Mesendoderm (in vitro differentiated cells): ENCODE measurements at regions not wholly inside any gene's neighbourhood (a gene's known extent, or its start where the extent isn't known, plus 50 kb on each side); places are given as distances from the start of the nearest gene placed in this dataset.

Source experiments
- DNase-seq: peaks from one replicate; pipeline ENCODE4 v3.0.0; 2013
- H2AK5ac ChIP-seq: 2 replicates; pipeline ENCODE4 v1.6.1; 2013; ENCODE audit warnings: low read length, inconsistent platforms
- H2BK120ac ChIP-seq: 2 replicates; pipeline ENCODE4 v1.6.1; 2013; ENCODE audit warnings: low read depth, mild to moderate bottlenecking, low read length, moderate library complexity, mixed read lengths
- H2BK15ac ChIP-seq: replicated peaks from 2 replicates; pipeline ENCODE4 v1.6.1; 2013; ENCODE audit warnings: low read depth, mild to moderate bottlenecking, moderate library complexity
- H2BK5ac ChIP-seq: 2 replicates; pipeline ENCODE4 v1.6.1; 2013; ENCODE audit warnings: low read length, inconsistent platforms
- H3K18ac ChIP-seq: 2 replicates; pipeline ENCODE4 v1.6.1; 2013; ENCODE audit warnings: mild to moderate bottlenecking, low read length, mixed read lengths
- H3K23ac ChIP-seq: one replicate; pipeline ENCODE4 v1.6.1; 2013; ENCODE audit warnings: low read length
- H3K27ac ChIP-seq: 2 replicates; pipeline ENCODE4 v1.5.1; 2013; ENCODE audit warnings: low read depth, mild to moderate bottlenecking, inconsistent platforms, low read length, moderate library complexity
- H3K27me3 ChIP-seq: 2 replicates; pipeline ENCODE4 v1.6.1; 2013; ENCODE audit warnings: low read length, control low read depth, mild to moderate bottlenecking, inconsistent platforms; ENCODE audit not compliant: insufficient read depth, poor library complexity
- H3K36me3 ChIP-seq: 2 replicates; pipeline ENCODE4 v1.6.1; 2013; ENCODE audit warnings: low read length, inconsistent platforms; ENCODE audit not compliant: control insufficient read depth, insufficient read depth
- H3K4ac ChIP-seq: one replicate; pipeline ENCODE4 v1.6.1; 2013; ENCODE audit warnings: low read depth, mild to moderate bottlenecking, low read length, moderate library complexity
- H3K4me1 ChIP-seq: 2 replicates; pipeline ENCODE4 v1.6.1; 2013; ENCODE audit warnings: low read depth, low read length, inconsistent platforms; ENCODE audit not compliant: control insufficient read depth
- H3K4me2 ChIP-seq: 2 replicates; pipeline ENCODE4 v1.6.1; 2013; ENCODE audit warnings: low read length
- H3K4me3 ChIP-seq: 2 replicates; pipeline ENCODE4 v1.5.1; 2013; ENCODE audit warnings: mild to moderate bottlenecking, low read length
- H3K56ac ChIP-seq: one replicate; pipeline ENCODE4 v1.6.1; 2013; ENCODE audit warnings: low read length
- H3K79me1 ChIP-seq: 2 replicates; pipeline ENCODE4 v1.6.1; 2013; ENCODE audit warnings: low read length, inconsistent platforms
- H3K79me2 ChIP-seq: 2 replicates; pipeline ENCODE4 v1.6.1; 2013; ENCODE audit warnings: mild to moderate bottlenecking, low read length; ENCODE audit not compliant: control insufficient read depth, insufficient read depth
- H3K9ac ChIP-seq: 2 replicates; pipeline ENCODE4 v1.6.1; 2013; ENCODE audit warnings: low read length, inconsistent platforms
- H4K5ac ChIP-seq: one replicate; pipeline ENCODE4 v1.6.1; 2013; ENCODE audit warnings: low read length
- H4K8ac ChIP-seq: one replicate; pipeline ENCODE4 v1.6.1; 2013; ENCODE audit warnings: low read depth, mild to moderate bottlenecking, control low read depth, low read length, moderate library complexity
- WGBS: extraction: QIAGEN DNeasy Blood & Tissue Kit; methylation state at CpG from one replicate; pipeline ENCODE4 v1.1.7; 2013; ENCODE audit warnings: low lambda C conversion rate, missing lambda C conversion rate; ENCODE audit not compliant: insufficient coverage; ENCODE audit errors: extremely low coverage; 5-methylcytosine and 5-hydroxymethylcytosine counted together

- Histone ChIP-seq H3K4me1 (peaks cover 8% of the 10 kb centered on the region), H3K27ac (no peak overlapping the region), H3K4ac (no peak overlapping the region), H3K9ac (no peak overlapping the region), H4K5ac (no peak overlapping the region), H3K56ac (no peak overlapping the region), H2BK5ac (no peak overlapping the region), H3K23ac (no peak overlapping the region), H3K18ac (no peak overlapping the region), H3K27me3 (no peaks in the 10 kb centered on the region), H2AK5ac (no peak overlapping the region), H2BK15ac (no peak overlapping the region), H3K79me2 (no peaks in the 10 kb centered on the region), H2BK120ac (no peak overlapping the region), H3K36me3 (no peaks in the 10 kb centered on the region), H4K8ac (no peak overlapping the region), H3K4me2 (no peak overlapping the region), H3K79me1 (no peaks in the 10 kb centered on the region), H3K4me3 (no peak overlapping the region)
- WGBS, result no CpG with 5 or more reads among the region's 11 CpGs
- DNase-seq, result no peak
These were observed 174.2 kb downstream of the IRF8 start for GRCh38 chr16:86073103-86073625.

DNA sequence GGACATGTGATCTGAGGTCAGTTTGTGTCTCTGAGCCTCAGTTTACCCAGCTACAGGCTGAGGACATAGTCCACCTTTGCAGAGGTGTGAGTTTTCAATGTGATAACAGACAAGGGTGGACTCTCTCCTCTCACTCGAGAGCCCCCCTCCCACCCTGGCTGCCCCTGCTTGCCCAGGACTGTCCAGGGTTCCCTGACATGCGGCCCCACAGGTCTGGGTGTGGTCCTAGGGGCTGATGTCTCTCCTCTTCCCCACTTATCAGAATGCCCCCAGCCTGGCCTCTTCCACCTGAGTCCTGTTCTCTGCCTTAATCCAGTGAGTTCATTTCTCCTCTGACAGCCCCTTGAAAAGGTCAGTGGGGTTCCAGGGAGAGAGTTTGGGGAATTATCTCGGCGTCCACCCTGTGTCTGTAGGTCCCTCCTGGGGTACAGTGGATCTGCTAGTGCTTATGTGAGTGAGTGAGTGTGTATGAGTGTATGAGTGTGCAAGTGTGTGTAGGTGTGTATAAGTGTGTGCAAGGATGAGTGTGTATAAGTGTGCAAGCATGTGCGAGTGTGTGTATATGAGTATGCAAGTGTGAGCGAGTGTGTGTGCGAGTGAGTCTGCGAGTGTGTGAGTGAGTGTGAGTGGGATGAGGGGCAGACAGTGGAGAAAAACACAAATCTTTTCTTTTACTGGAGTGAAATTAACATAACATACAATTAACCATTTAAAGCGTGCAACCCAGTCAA is 175.0 kb downstream of the IRF8 start:
- H3K56ac ChIP-seq, result peak overlapping the region; percentile 28
- no peak overlapping the region for H3K4ac ChIP-seq
- H3K79me1 ChIP-seq, result no peaks in the 10 kb centered on the region
- no peak overlapping the region for H3K27ac ChIP-seq
- no peak overlapping the region for H4K5ac ChIP-seq
- no peaks in the 10 kb centered on the region for H3K79me2 ChIP-seq
- H3K4me3 ChIP-seq, result no peak overlapping the region
- H3K18ac ChIP-seq, result no peak overlapping the region
- H3K9ac ChIP-seq, result no peak overlapping the region
- no peaks in the 10 kb centered on the region for H3K36me3 ChIP-seq
- DNase-seq, result no peak
- H3K27me3 ChIP-seq, result no peaks in the 10 kb centered on the region
- H3K4me1 ChIP-seq, result peaks cover 8% of the 10 kb centered on the region
- H3K4me2 ChIP-seq, result no peak overlapping the region
- peak overlapping the region; percentile 61 for H2AK5ac ChIP-seq
- H3K23ac ChIP-seq, result no peak overlapping the region
- no peak overlapping the region for H4K8ac ChIP-seq
- WGBS, result 100% methylated on average over 4 of the region's 9 CpGs
- H2BK5ac ChIP-seq, result no peak overlapping the region
- no peak overlapping the region for H2BK15ac ChIP-seq
- no peak overlapping the region for H2BK120ac ChIP-seq

DNA sequence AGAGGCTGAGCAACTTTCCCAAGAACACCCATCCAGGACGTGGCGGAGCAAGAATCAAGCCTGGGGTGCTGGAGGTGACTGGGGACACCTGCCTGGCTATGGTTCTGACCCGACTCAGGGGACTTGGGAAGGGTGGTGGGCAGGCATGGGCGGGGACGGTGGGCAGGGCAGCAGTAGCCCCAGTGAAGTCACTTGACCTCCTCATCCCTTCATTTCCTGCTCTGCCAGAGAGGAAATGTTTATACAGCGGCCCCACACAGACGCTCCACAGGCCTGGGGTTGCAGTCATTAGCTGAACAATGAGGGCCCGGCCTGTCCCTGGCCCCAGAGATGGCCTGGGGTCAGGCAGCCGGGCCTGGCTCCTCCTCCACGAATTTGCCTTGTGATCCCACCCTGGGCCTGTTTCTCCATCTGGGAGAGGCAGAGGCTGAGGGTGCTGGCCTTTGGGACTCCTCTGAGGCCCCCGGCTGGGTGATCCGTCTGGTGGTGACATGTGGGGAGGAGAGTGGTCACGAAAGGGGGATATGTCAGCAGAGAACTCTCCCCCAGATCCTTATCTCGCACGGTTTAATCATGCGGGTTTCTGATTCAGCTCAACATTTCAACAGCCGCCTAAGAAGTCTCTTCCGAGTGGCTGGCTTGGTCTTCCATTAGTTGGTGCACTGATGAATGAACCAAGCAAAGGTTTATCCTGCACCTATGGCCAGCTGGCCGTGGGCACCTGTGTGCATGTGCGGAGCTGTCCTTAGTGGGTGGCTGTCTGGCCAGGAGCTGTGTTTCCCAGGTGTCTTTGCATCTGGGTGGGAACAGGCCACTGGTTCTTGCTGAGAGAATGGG is 175.9 kb downstream of the IRF8 start:
- peak; percentile 81 for DNase-seq
- no peak overlapping the region for H2BK15ac ChIP-seq
- H3K4ac ChIP-seq, result no peak overlapping the region
- no peak overlapping the region for H3K27ac ChIP-seq
- H3K9ac ChIP-seq, result peak overlapping the region; percentile 12
- no peak overlapping the region for H3K4me2 ChIP-seq
- H3K18ac ChIP-seq, result no peak overlapping the region
- no peaks in the 10 kb centered on the region for H3K79me1 ChIP-seq
- H3K56ac ChIP-seq, result peak overlapping the region; percentile 70
- H3K79me2 ChIP-seq, result no peaks in the 10 kb centered on the region
- no peak overlapping the region for H3K4me3 ChIP-seq
- no CpG with 5 or more reads among the region's 20 CpGs for WGBS
- no peak overlapping the region for H2BK120ac ChIP-seq
- peak overlapping the region; percentile 45 for H2AK5ac ChIP-seq
- no peak overlapping the region for H2BK5ac ChIP-seq
- peaks cover 8% of the 10 kb centered on the region for H3K4me1 ChIP-seq
- no peak overlapping the region for H4K5ac ChIP-seq
- H4K8ac ChIP-seq, result no peak overlapping the region
- H3K27me3 ChIP-seq, result no peaks in the 10 kb centered on the region
- no peaks in the 10 kb centered on the region for H3K36me3 ChIP-seq
- peak overlapping the region; percentile 71 for H3K23ac ChIP-seq

GRCh38 chr16:86075488-86075785 is 176.5 kb downstream of the IRF8 start:
- H3K36me3 ChIP-seq, result no peaks in the 10 kb centered on the region
- DNase-seq, result no peak
- no peaks in the 10 kb centered on the region for H3K79me1 ChIP-seq
- H4K8ac ChIP-seq, result no peak overlapping the region
- H2BK15ac ChIP-seq, result no peak overlapping the region
- H3K23ac ChIP-seq, result no peak overlapping the region
- H3K4me3 ChIP-seq, result no peak overlapping the region
- H3K4me1 ChIP-seq, result peaks cover 8% of the 10 kb centered on the region
- no peak overlapping the region for H4K5ac ChIP-seq
- H3K4ac ChIP-seq, result no peak overlapping the region
- H2BK120ac ChIP-seq, result no peak overlapping the region
- peak overlapping the region; percentile 70 for H3K56ac ChIP-seq
- H2BK5ac ChIP-seq, result no peak overlapping the region
- no peak overlapping the region for H3K27ac ChIP-seq
- WGBS, result no CpG with 5 or more reads among the region's 2 CpGs
- no peaks in the 10 kb centered on the region for H3K79me2 ChIP-seq
- no peak overlapping the region for H3K18ac ChIP-seq
- no peaks in the 10 kb centered on the region for H3K27me3 ChIP-seq
- no peak overlapping the region for H3K9ac ChIP-seq
- H3K4me2 ChIP-seq, result no peak overlapping the region
- no peak overlapping the region for H2AK5ac ChIP-seq

GRCh38 chr16:86075839-86076440 is 177.0 kb downstream of the IRF8 start:
- H3K79me2 ChIP-seq, result no peaks in the 10 kb centered on the region
- H3K18ac ChIP-seq, result no peak overlapping the region
- DNase-seq, result no peak
- H2BK5ac ChIP-seq, result no peak overlapping the region
- H2BK120ac ChIP-seq, result no peak overlapping the region
- no peak overlapping the region for H3K9ac ChIP-seq
- H4K5ac ChIP-seq, result no peak overlapping the region
- no peaks in the 10 kb centered on the region for H3K79me1 ChIP-seq
- H3K36me3 ChIP-seq, result no peaks in the 10 kb centered on the region
- no peak overlapping the region for H3K27ac ChIP-seq
- H2AK5ac ChIP-seq, result peak overlapping the region; percentile 47
- no peak overlapping the region for H3K56ac ChIP-seq
- no peak overlapping the region for H3K4me2 ChIP-seq
- H4K8ac ChIP-seq, result no peak overlapping the region
- H3K4ac ChIP-seq, result no peak overlapping the region
- no peak overlapping the region for H3K23ac ChIP-seq
- no peak overlapping the region for H3K4me3 ChIP-seq
- no CpG with 5 or more reads among the region's 9 CpGs for WGBS
- H3K4me1 ChIP-seq, result peaks cover 8% of the 10 kb centered on the region
- H3K27me3 ChIP-seq, result no peaks in the 10 kb centered on the region
- no peak overlapping the region for H2BK15ac ChIP-seq
